H1 (cell line): ENCODE measurements at regions not wholly inside any gene's neighbourhood (a gene's known extent, or its start where the extent isn't known, plus 50 kb on each side); places are given as distances from the start of the nearest gene placed in this dataset.

Source experiments
- CTCF ChIA-PET: fragments of 300-600 bp; sonication (Branson Sonifier 250); formaldehyde crosslinking; loops from one replicate; lab custom pipeline; 2021; ENCODE audit not compliant: partially characterized antibody; lab: Charles Lee
- POLR2A ChIA-PET: fragments of 300-600 bp; sonication (Branson Sonifier 250); formaldehyde crosslinking; loops from one replicate; lab custom pipeline; 2021; ENCODE audit warnings: inconsistent platforms; ENCODE audit not compliant: partially characterized antibody; lab: Charles Lee
- DNase-seq, 2 experiments: peaks; one replicate each; pipeline versions ENCODE4 v3.0.0 to v3.0.0-alpha.2; 2010 to 2022; ENCODE audit warnings: low spot score in 2 of 2, low read depth in 1 of 2, mixed read lengths in 1 of 2
- FAIRE-seq: peaks from 2 replicates; lab custom pipeline; 2011; peaks lifted over from hg19 to GRCh38; lab: Jason Lieb, UNC
- H2AFZ ChIP-seq: 2 replicates; pipeline ENCODE4 v1.8.1; 2012; ENCODE audit warnings: low read length, inconsistent platforms
- H2AK5ac ChIP-seq: 2 replicates; pipeline ENCODE4 v1.6.1; 2013; ENCODE audit warnings: low read depth, low read length
- H2BK120ac ChIP-seq: replicated peaks from 2 replicates; pipeline ENCODE3; 2013; ENCODE audit warnings: low read depth, low read length, inconsistent platforms
- H2BK12ac ChIP-seq: 2 replicates; pipeline ENCODE4 v1.6.1; 2013; ENCODE audit warnings: low read depth, low read length
- H2BK15ac ChIP-seq: 2 replicates; pipeline ENCODE4 v1.6.1; 2013; ENCODE audit warnings: low read length
- H2BK20ac ChIP-seq: 2 replicates; pipeline ENCODE4 v1.6.1; 2013; ENCODE audit warnings: low read length
- H2BK5ac ChIP-seq: 2 replicates; pipeline ENCODE4 v1.6.1; 2013; ENCODE audit warnings: low read depth, low read length
- H3K14ac ChIP-seq: 2 replicates; pipeline ENCODE4 v1.6.1; 2013; ENCODE audit warnings: inconsistent platforms; ENCODE audit not compliant: insufficient read length
- H3K18ac ChIP-seq: 2 replicates; pipeline ENCODE4 v1.6.1; 2013; ENCODE audit warnings: low read length; ENCODE audit errors: extremely low read depth
- H3K23ac ChIP-seq: 2 replicates; pipeline ENCODE4 v1.6.1; 2013; ENCODE audit warnings: inconsistent platforms; ENCODE audit not compliant: insufficient read length
- H3K23me2 ChIP-seq: 2 replicates; pipeline ENCODE4 v1.6.1; 2013; ENCODE audit warnings: low read depth, low read length
- H3K27ac ChIP-seq: 2 replicates; pipeline ENCODE4 v1.6.1; 2011; ENCODE audit warnings: low read depth, low read length, inconsistent platforms
- H3K27me3 ChIP-seq, 4 experiments: replicated peaks in 1 of 4; 1 replicate in 1 of 4; 2 replicates in 3 of 4; pipeline versions ENCODE4 v1.6.1 to v1.8.1; 2011 to 2013; ENCODE audit warnings: low read length in 3 of 4, mild to moderate bottlenecking in 3 of 4, inconsistent platforms in 2 of 4, mixed read lengths in 2 of 4, moderate library complexity in 1 of 4; ENCODE audit not compliant: control insufficient read depth in 3 of 4, insufficient read depth in 3 of 4; ENCODE audit errors: extremely low read depth in 1 of 4
- H3K36me3 ChIP-seq, 4 experiments: 2 replicates each; pipeline versions ENCODE4 v1.6.1 to v1.8.1; 2011 to 2013; ENCODE audit warnings: mild to moderate bottlenecking in 4 of 4, low read length in 3 of 4, moderate library complexity in 2 of 4, control low read depth in 1 of 4, inconsistent platforms in 1 of 4; ENCODE audit not compliant: insufficient read depth in 4 of 4, control insufficient read depth in 2 of 4
- H3K4ac ChIP-seq: replicated peaks from 2 replicates; pipeline ENCODE3; 2013; ENCODE audit warnings: low read length, low read depth, mixed read lengths, inconsistent platforms; ENCODE audit not compliant: insufficient read length
- H3K4me1 ChIP-seq, 4 experiments: replicated peaks in 1 of 4; 1 replicate in 1 of 4; 2 replicates in 3 of 4; pipeline versions ENCODE4 v1.6.1 to v1.8.1; 2011 to 2013; ENCODE audit warnings: low read length in 3 of 4, inconsistent platforms in 2 of 4, mixed read lengths in 1 of 4; ENCODE audit not compliant: insufficient read depth in 4 of 4, control insufficient read depth in 3 of 4
- H3K4me2 ChIP-seq, 2 experiments: 2 replicates each; pipeline versions ENCODE4 v1.6.1 to v1.8.1; 2011 to 2013; ENCODE audit warnings: low read depth in 2 of 2, low read length in 2 of 2, control low read depth in 1 of 2, inconsistent platforms in 1 of 2, mild to moderate bottlenecking in 1 of 2; ENCODE audit not compliant: insufficient read depth in 1 of 2
- H3K4me3 ChIP-seq, 4 experiments: fragments of 200-600, 300-600 bp in 1 of 4; sonication (generic), shearing (Covaris generic), sonication (Bioruptor Twin) in 1 of 4; 2 replicates each; pipeline versions ENCODE4 v1.5.1 to v1.8.1; 2011 to 2016; ENCODE audit warnings: low read length in 4 of 4, low read depth in 3 of 4, control low read depth in 2 of 4, inconsistent platforms in 2 of 4, mild to moderate bottlenecking in 2 of 4, mixed read lengths in 1 of 4, moderate library complexity in 1 of 4; ENCODE audit not compliant: insufficient read depth in 2 of 4; ENCODE audit errors: extremely low read depth in 1 of 4
- H3K56ac ChIP-seq: replicated peaks from 2 replicates; pipeline ENCODE3; 2013; ENCODE audit warnings: low read depth, mild to moderate bottlenecking, mixed read lengths, low read length, inconsistent platforms; ENCODE audit not compliant: insufficient read length
- H3K79me1 ChIP-seq: 2 replicates; pipeline ENCODE4 v1.6.1; 2013; ENCODE audit warnings: low read depth, low read length, control low read depth
- H3K79me2 ChIP-seq, 2 experiments: 2 replicates each; pipeline versions ENCODE4 v1.6.1 to v1.8.1; 2012 to 2013; ENCODE audit warnings: low read length in 2 of 2, mild to moderate bottlenecking in 2 of 2, inconsistent platforms in 1 of 2; ENCODE audit not compliant: insufficient read depth in 2 of 2, control insufficient read depth in 1 of 2
- H3K9ac ChIP-seq, 4 experiments: replicated peaks in 1 of 4; 1 replicate in 1 of 4; 2 replicates in 3 of 4; pipeline versions ENCODE4 v1.6.1 to v1.8.1; 2011 to 2013; ENCODE audit warnings: low read depth in 3 of 4, low read length in 3 of 4, control low read depth in 2 of 4, mild to moderate bottlenecking in 2 of 4, moderate library complexity in 2 of 4, inconsistent platforms in 1 of 4; ENCODE audit errors: extremely low read depth in 1 of 4
- H3K9me3 ChIP-seq, 2 experiments: 2 replicates each; pipeline versions ENCODE4 v1.6.1 to v1.8.1; 2012 to 2013; ENCODE audit warnings: mild to moderate bottlenecking in 2 of 2, moderate library complexity in 2 of 2, control low read depth in 1 of 2, inconsistent platforms in 1 of 2, low read depth in 1 of 2, low read length in 1 of 2, mixed read lengths in 1 of 2; ENCODE audit not compliant: insufficient read depth in 2 of 2
- H4K20me1 ChIP-seq, 2 experiments: replicated peaks in 1 of 2; 2 replicates each; pipeline versions ENCODE3 to v1.8.1; 2011 to 2013; ENCODE audit warnings: inconsistent platforms in 2 of 2, low read length in 2 of 2, mild to moderate bottlenecking in 1 of 2; ENCODE audit not compliant: insufficient read depth in 2 of 2, control insufficient read depth in 1 of 2
- H4K5ac ChIP-seq: 2 replicates; pipeline ENCODE4 v1.6.1; 2013; ENCODE audit warnings: low read length, low read depth, mixed read lengths, inconsistent platforms; ENCODE audit not compliant: insufficient read length
- H4K8ac ChIP-seq: 2 replicates; pipeline ENCODE4 v1.8.0; 2013; ENCODE audit warnings: mild to moderate bottlenecking, moderate library complexity, low read length, inconsistent platforms; ENCODE audit not compliant: insufficient read depth; ENCODE audit errors: extremely low read depth
- H4K91ac ChIP-seq: replicated peaks from 2 replicates; pipeline ENCODE3; 2013; ENCODE audit warnings: low read length, mixed read lengths, inconsistent platforms; ENCODE audit not compliant: insufficient read length
- CBX5 ChIP-seq: fragments of 300-800, 300-1000 bp; sonication (generic); IDR thresholded peaks from 2 replicates; pipeline ENCODE4 v1.7.1; 2016; ENCODE audit warnings: antibody characterized with exemption, low read length, low read depth
- CTCF ChIP-seq, 3 experiments: IDR thresholded peaks; 1 replicate in 2 of 3; 2 replicates in 1 of 3; pipeline versions ENCODE4 v1.5.1 to v1.6.1; 2011; ENCODE audit warnings: low read length in 3 of 3, mild to moderate bottlenecking in 3 of 3, inconsistent platforms in 2 of 3, low read depth in 1 of 3, moderate library complexity in 1 of 3; ENCODE audit not compliant: insufficient read depth in 1 of 3; ENCODE audit errors: control extremely low read depth in 1 of 3
- GTF2F1 ChIP-seq: IDR thresholded peaks from 2 replicates; pipeline ENCODE4 v1.6.1; 2012; ENCODE audit warnings: low read depth, low read length, improper control_type of control experiment, borderline replicate concordance
- JUND ChIP-seq: IDR thresholded peaks from 2 replicates; pipeline ENCODE4 v1.6.1; 2011; ENCODE audit warnings: mild to moderate bottlenecking, improper control_type of control experiment, low read length
- NANOG ChIP-seq: IDR thresholded peaks from 2 replicates; pipeline ENCODE4 v1.6.1; 2011; ENCODE audit warnings: low read length, low read depth, mild to moderate bottlenecking, inconsistent platforms; ENCODE audit not compliant: insufficient read depth, poor library complexity, severe bottlenecking
- RAD21 ChIP-seq, 2 experiments: IDR thresholded peaks in 1 of 2; conservative IDR thresholded peaks in 1 of 2; 2 replicates each; pipeline ENCODE4 v1.6.1; 2011; ENCODE audit warnings: low read depth in 2 of 2, low read length in 2 of 2, improper control_type of control experiment in 1 of 2, inconsistent platforms in 1 of 2, mild to moderate bottlenecking in 1 of 2, moderate library complexity in 1 of 2
- RBBP5 ChIP-seq: IDR thresholded peaks from 2 replicates; pipeline ENCODE4 v1.7.1; 2012; ENCODE audit warnings: low read depth, mild to moderate bottlenecking, inconsistent platforms, low read length, moderate library complexity, borderline replicate concordance
- RNF2 ChIP-seq: fragments of 200-900, 300-1000 bp; sonication (generic); IDR thresholded peaks from 2 replicates; pipeline ENCODE4 v1.7.1; 2016; ENCODE audit warnings: borderline replicate concordance, low read depth, mild to moderate bottlenecking, antibody characterized with exemption, low read length; ENCODE audit not compliant: poor library complexity, severe bottlenecking; ENCODE audit errors: missing control alignments
- SP2 ChIP-seq: IDR thresholded peaks from 2 replicates; pipeline ENCODE4 v1.6.1; 2012; ENCODE audit warnings: mild to moderate bottlenecking, low read length, inconsistent platforms
- SUZ12 ChIP-seq: fragments of 200-600 bp; sonication (generic); IDR thresholded peaks from 2 replicates; pipeline ENCODE4 v1.6.1; 2012; ENCODE audit warnings: mild to moderate bottlenecking, inconsistent platforms, low read length, moderate library complexity, mixed read lengths
- TAF1 ChIP-seq: IDR thresholded peaks from 2 replicates; pipeline ENCODE4 v1.6.1; 2011; ENCODE audit warnings: mild to moderate bottlenecking, low read depth, low read length
- ZNF274 ChIP-seq: IDR thresholded peaks from 2 replicates; pipeline ENCODE4 v1.7.0; 2012; ENCODE audit warnings: low read length, borderline replicate concordance; ENCODE audit errors: extremely low read depth

GRCh38 chr1:48115835-48116234, 106.7 kb upstream of the SLC5A9 start:
- Histone ChIP-seq H3K23ac (no peak overlapping the region), H2BK20ac (no peak overlapping the region), H4K8ac (no peak overlapping the region), H4K91ac (no peak overlapping the region), H3K79me1 (no peaks in the 10 kb centered on the region), H2BK120ac (no peak overlapping the region), H3K27me3 (no peaks in the 10 kb centered on the region), H3K9ac (no peak overlapping the region), H3K18ac (no peak overlapping the region), H3K36me3 (no peaks in the 10 kb centered on the region), H4K20me1 (no peaks in the 10 kb centered on the region), H3K56ac (no peak overlapping the region), H2BK5ac (no peak overlapping the region), H3K14ac (no peak overlapping the region), H3K23me2 (no peaks in the 10 kb centered on the region), H3K4me1 (no peaks in the 10 kb centered on the region; a peak in 1 of 7 replicates), H4K5ac (no peak overlapping the region), H3K4me2 (no peak overlapping the region), H3K4ac (no peak overlapping the region), H3K27ac (no peak overlapping the region), H3K79me2 (no peaks in the 10 kb centered on the region), H2BK15ac (no peak overlapping the region), H3K9me3 (no peaks in the 10 kb centered on the region), H2AFZ (no peak overlapping the region), H3K4me3 (no peak overlapping the region), H2BK12ac (no peak overlapping the region), H2AK5ac (no peak overlapping the region)
- POLR2A ChIA-PET, result no interaction called here
- DNase-seq (no peak), FAIRE-seq (no peak)
- CTCF ChIA-PET, result interaction anchor here (0.9 to 3.7 kb wide), 5 partner anchors 12 to 121 kb away, joined by 3 to 13 read pairs (median 11); no protein-coding TSS in a partner anchor
- TF ChIP-seq RBBP5 (no peak), RNF2 (no peak), CBX5 (no peak), NANOG (no peak), RAD21 (IDR thresholded peaks at IDR 0.05 in 1 of 2, conservative IDR thresholded peaks at IDR 0.05 in 1 of 2; ENCODE audit: low read depth in 2 of 2, low read length in 2 of 2) (no peak), SP2 (no peak), ZNF274 (no peak), JUND (no peak), TAF1 (no peak), GTF2F1 (no peak), SUZ12 (no peak), CTCF (IDR thresholded peaks at IDR 0.05; ENCODE audit: control extremely low read depth in 1 of 3, insufficient read depth in 1 of 3, low read depth in 1 of 3, low read length in 3 of 3) (no peak)
